ENCODE measurements at regions not wholly inside any gene's neighbourhood (a gene's known extent, or its start where the extent isn't known, plus 50 kb on each side); places are given as distances from the start of the nearest gene placed in this dataset.
A peak's percentile ranks its signal among the peaks of the same experiment; 100 is the strongest.
"Not testable (repeated sequence)": the region's sequence is repeated elsewhere in the genome, so short reads cannot be mapped to it uniquely, and the experiment has no call there.

DNA sequence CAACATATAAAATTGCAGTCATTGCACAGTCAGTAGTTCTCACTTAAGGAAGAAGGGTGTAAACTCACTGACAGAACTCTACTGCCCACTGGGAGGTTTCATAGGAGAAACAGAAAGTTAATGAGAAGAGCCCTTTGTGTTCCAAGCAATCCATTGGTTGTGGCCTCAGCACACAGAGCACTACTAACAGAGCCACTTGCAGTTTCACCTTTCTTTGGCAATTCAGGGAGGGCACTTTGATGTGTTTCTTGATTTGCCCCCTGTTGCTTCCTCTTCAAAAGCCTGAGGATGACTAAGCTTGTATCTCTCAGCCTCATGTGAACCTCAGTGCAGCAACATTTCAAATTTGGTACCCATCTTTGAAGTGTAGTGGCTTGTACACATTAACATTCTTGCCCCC is 409.4 kb downstream of the DMRTA1 start:
- DNase-seq = no peak

DNA sequence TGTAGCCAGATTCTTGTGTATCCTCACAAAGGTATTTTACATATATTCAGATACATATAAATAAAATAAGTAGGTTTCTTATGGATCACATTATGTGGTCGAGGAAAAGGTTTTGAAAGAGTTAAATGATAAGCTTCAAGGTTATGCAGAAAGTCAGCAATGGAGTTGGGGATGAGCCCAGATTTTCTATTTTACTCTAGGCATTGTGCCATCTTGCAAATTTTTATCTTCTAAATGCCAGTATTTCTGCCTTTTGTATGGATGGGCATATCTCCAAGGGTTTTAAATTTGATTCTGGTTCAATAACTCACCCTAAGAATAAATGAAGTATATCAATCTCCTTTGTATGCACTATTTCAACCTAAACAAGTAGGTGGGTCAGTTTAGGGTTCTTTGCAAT is 410.7 kb downstream of the DMRTA1 start:
- no peak for DNase-seq

DNA sequence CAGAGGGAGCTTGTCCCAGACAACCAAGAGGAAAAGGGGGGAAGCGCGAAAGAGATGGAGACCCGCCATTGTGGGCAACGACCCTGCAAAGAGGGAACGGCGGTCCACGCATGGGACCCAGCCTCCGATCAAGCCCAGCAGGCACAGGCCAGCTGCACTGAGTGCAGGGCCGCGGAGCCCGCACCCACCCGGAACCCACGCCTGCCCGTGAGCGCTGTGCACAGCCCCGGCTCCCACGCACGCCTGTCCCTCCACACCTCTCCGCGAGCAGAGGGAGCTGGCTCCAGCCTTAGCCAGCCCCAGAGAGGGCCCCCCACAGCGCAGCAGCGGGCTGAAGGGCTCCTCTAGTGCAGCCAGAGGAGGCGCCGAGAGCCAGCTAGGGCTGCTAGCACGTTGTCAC is 416.5 kb downstream of the DMRTA1 start:
- DNase-seq = no peak

DNA sequence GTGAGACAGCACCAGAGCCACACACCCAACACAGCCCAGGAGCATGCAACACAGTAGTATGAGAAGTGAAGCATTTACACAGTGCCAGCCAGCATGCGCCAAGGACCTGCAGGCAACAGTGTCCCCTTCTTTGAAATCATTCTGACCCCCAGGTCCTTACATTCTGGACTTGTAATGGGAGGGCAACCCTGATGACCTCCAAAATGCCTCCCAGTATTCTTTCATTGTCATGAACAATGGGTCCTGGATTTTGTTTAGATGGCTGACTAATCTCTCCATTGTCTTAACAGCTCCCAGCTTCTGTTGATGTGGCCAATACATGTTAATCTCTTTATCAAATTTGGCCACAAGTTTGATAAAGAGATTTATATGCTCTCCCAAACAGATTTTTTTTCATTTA is 417.1 kb downstream of the DMRTA1 start:
- no peak for DNase-seq

DNA sequence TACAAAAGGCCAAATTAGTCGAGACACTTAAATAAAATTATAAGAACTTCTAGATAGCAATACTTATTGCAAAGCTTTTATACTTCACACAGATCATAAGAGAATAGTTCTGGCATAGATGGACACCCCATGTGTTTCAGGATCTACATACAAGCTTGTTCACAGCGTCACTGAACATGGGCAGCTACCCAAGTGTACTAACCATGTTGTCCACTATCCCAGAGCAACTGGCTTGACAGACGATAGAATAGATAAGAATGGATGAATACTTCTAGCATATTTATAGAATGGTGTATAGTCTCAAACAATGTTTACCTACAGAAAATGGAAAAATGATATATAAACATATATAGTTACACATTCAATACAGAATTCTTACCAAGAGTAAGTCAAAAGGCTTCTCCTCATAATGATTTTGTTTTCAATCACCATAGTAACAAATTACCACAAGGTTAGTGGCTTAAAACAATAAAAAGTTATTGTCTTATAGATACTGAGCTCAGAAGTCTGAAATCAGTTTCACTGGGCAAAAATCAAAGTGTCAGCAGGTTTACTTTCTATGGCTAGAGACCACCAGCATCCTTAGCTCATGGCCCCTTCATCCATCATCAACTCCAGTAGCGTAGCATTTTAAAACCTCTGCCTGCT is 446.7 kb downstream of the DMRTA1 start:
- no peak for DNase-seq

DNA sequence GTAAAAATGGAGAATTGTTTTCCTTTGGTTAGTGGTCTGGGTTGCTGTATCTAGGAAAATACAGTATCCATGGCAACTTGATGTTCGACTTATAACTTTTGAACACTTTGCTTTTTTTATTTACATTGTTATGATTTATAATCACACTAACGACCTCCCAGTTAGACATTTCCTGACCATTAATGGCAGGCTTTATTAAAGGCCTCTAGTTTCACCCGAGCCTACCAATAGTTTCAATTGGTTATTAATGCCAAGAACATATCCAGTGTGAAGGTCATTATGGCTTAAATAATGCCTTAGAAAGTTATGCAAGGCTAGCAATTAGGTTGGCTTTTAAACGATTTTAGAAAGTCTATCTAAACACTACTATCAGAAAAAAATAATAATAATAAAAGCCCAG is 452.0 kb downstream of the DMRTA1 start:
- DNase-seq = no peak

DNA sequence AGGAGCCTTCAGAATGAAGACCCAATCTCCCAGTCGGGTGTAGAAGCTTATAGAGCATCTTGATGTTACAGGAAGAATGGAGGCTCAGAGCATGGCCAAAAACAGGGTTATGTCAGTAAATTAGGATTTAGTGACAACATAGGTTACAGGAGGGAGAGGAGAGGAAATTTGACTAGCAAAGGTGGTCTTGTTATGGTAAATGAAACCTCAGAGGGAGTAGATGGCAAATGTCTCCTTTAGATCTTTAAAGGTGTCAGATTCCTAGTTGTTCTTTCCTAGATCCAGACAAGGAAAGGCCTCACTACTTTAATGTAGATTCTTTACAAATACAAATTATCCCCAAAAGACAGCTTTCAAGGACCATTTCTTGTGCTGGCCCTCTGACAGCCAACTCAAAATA is 465.0 kb downstream of the DMRTA1 start:
- DNase-seq = no peak

DNA sequence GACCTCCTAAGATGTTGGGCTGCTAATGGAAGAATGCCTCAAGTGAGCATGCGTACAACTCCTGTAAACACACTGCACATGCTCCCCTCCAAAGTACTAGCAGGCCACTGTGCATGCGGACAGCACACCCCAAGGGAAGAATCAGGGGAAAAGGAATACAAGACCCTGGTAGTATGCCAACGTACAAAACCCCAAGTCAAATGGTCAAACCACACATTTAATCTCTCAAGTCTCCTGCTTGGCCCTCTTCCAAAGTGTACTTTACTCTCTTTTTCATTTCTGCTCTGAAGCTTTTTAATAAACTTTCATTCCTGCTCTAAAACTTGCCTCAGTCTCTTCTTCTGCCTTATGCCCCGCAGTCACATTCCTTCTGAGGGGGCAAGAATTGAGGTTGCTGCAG is 466.4 kb downstream of the DMRTA1 start:
- DNase-seq = no peak

DNA sequence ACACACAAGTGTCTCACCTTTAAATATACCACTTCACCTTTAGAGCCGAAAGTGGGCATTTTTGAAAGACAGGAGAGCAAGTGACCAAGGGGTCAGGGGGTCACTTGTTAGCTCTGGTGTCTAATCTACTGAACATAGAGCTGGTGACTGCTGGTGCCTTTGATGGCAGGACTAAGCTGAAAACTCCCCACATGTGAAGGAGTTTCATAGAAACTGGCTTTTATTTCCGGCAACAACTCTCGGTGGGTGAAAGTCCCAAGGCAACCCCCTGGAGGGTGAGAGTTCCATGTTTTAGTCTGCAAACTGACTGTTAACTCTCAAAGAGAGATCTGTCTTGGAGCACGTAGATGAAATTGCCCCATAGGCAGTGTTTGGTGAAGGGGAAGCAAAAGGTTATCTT is 466.9 kb downstream of the DMRTA1 start:
- DNase-seq = no peak

DNA sequence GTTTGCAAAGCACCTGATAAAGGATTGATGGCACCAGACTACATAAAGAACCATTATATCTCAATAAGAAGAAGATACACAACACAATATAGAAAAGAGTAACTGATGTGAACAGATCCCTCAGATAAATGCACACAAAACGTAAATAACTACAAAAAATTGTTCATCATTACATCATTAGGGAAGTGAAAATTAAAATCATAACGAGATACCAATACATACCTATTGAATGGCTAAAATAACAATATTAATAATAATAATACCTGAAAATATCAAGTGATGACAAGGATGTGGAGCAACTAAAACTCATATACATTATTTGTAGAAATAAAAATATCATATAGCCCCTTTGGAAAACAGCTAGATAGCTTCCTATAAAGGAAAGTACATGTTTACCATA is 469.5 kb downstream of the DMRTA1 start:
- DNase-seq = no peak

DNA sequence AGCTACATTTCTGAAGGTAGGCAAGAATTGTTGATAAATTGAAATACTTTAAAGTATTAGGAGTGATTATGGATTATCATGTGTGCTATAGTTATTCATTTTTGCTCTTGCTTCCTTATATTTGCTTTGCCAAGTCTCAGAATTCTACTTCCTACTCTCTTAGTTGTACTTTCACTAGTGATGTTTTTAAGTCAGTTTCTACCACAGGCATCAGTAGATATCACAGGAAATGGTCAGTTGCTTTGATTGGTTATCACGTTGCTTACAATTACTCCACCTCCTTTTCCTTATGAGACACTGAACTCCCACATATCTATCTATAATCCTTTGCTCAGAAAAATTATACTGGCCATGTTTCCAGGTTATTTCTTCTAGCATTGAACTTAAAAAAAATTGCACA is 472.8 kb downstream of the DMRTA1 start:
- no peak for DNase-seq

DNA sequence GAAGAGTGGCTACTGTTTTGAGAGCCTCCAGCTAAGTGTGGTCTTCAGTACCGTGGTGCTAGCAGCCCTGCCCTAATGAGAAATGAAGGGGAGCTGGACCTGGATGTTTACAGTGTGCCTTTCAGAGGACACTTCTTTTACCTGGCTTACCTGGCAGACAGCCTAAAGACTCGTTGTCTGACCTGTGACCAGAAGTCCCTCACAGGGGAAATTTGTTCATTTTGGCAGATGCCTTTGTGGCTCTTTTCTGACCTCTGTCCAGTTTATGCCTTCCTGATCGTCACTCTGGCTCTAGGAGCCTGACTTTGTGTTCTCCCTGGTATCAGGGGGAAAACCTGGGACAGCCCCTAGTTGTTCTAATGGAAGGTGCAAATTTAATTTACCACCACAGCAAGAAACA is 475.1 kb downstream of the DMRTA1 start:
- no peak for DNase-seq

DNA sequence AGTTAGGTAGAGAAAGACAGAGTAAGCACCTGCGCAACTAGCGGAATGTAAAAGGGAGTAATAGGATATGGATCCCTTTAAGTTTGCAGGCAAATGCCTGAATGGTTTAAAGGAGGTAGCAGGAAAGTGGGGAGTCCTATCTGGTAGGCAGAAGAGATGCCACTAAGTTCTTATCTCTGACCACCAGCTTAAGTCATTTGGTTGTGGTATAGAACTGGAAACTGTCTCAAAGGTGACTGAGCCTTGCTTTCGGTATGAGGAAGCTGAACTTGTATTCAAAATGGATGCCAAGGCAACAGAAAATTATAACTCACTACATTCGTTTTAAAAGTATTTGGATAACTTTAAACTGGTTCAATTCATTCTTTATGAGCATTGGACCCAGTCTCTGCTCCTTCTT is 475.6 kb downstream of the DMRTA1 start:
- DNase-seq = peak; percentile 23

DNA sequence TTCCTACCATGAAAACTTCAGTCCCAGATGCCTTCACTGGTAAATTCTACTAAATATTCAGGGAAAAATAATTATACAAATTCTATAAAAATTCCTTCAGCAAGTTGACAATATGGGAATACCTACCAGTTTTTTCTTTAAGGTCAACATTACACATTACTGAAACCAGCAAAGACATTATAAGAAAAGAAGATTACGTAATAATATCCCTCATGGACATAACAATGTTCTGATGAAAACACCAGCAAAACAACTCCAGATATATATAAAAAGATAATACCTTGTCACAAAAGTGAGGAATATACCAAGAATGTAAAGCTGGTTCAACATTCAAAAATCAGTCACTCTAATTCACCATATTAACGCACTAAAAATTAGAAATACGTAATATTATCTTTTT is 507.9 kb downstream of the DMRTA1 start:
- no peak for DNase-seq

DNA sequence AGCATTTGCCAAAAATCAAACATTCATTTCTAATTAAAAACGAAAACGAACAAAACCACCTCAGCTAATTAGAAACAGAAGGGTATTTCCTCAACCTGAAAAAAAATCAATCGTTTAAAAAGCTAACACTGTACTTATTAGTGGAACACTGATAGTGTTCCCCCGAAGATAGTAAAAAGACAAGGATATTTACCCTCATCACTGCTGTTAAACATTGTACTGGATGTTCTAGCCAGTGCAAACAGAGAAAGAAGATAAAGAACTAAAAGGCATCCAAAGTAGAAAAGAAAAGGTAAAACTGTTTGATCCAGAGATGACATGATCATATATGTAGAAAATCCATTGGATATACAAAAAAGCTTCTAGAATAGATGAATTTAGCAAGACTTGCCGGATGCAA is 508.3 kb downstream of the DMRTA1 start:
- DNase-seq = no peak

DNA sequence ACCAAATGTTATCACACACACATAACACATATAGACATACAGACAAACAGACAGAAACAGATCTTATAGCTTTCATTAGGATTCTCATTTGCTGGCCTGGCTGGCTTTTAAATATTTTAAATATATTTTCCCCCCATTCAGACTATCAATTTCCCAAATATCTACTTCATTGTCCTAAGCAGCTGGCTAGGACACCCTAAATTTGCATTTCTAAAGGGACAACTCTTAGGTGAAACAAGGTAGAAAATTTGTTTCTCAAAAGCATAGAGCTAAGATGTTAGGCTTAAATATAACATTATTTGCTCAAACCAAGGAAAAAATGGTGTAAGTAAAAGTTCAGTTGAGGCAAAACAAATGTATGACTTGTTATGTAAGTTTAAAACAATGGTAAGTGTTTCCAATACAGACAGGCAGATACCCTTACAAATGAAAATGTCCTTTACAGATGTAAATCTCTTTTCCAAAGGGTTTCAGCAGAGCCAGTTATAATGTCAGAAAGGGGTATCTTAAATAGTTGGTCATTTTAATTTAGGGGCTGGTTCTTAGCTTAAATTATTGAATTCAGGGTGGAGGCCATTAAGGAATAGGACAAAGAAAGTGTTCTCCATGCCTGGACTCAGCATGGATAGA is 522.8 kb downstream of the DMRTA1 start:
- no peak for DNase-seq

DNA sequence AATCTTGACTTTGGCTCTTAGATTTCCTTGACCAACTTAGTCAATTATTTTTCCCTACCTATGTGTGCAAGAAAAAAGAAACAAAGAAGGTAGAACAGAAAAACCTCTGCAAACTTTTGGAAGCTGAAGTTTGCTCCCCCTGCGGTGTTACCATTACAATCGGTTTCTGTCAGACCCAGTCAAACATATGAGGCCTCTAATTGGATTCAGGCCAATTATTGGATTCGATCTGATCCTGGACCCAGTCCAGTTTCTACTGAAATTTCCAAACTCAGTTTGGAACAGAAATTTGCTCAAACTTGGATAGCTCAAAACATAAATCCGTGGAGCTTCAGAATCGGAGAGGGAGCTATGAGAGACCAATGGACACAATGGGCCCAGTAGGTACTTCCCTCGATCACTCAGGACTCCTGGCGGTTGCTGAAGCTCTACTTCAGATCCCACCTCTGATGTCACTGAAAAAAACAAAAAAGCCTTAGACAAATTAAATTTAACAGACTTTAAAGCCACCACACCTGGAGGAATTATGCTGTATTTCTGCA is 523.9 kb downstream of the DMRTA1 start:
- no peak for DNase-seq

DNA sequence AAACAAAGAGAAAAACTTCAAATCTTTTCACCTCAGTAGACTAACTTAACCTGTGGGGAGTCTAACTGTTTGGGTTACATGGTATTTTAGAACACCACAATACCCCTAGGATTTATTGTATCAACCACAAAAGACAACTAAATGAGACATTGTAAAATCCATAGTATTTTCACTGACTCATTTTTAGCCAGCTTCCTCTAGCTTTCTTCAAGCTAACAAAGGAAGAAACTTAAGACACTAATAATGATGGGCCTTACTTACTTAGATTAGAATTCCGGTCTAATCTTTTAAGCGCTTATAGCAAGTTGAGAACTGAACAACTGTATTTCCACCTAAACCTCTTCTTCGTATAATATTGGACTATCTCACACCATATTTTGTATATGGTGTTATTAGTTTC is 529.3 kb downstream of the DMRTA1 start:
- no peak for DNase-seq

DNA sequence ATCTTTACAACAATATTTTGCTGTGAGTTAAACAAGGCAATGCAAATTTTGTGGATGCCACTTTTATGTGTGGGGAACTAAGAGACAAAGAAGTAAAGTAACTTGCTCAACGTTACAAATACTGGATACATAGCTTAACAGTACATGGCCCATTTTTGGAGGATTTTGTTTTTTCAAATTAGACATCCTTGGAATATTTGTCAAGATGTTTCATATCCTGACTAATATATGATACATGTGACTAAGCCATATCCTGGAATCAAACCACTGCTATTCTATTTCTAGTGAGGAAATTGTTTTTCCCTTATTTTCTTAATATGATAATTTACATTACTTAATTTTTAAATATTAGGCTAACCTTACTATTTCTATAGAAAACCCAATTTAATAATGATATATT is 529.8 kb downstream of the DMRTA1 start:
- no peak for DNase-seq

DNA sequence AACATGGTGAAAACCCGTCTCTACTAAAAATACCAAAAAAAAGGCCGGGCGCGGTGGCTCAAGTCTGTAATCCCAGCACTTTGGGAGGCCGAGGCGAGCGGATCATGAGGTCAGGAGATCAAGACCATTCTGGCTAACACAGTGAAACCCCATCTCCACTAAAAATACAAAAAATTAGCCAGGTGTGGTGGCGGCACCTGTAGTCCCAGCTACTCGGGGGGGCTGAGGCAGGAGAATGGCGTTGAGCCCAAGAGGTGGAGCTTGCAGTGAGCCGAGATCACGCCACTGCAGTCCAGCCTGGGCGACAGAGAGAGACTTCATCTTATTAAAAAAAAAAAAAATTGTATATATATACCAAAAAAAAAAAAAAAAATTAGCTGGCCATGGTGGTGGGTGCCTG is 533.8 kb downstream of the DMRTA1 start:
- not testable (repeated sequence) for DNase-seq

DNA sequence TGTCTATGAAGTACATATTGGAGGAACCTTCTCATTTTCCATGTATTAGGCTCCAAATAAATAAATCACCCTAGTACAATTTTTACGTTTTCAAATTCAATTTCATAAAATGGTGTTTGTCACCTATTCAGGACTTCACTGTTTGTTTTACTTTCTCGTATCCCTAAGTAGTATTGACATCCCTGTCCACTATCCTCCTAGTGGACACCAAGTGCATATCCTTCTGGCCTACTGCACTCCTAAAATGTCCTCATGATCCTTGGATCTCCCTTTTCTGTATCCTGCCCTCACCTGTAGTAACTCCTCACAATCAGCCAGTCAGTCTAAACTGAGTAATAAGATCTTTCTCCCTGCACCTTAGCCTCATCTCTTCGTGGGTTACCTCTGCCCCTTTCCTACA is 539.9 kb downstream of the DMRTA1 start:
- DNase-seq = no peak

DNA sequence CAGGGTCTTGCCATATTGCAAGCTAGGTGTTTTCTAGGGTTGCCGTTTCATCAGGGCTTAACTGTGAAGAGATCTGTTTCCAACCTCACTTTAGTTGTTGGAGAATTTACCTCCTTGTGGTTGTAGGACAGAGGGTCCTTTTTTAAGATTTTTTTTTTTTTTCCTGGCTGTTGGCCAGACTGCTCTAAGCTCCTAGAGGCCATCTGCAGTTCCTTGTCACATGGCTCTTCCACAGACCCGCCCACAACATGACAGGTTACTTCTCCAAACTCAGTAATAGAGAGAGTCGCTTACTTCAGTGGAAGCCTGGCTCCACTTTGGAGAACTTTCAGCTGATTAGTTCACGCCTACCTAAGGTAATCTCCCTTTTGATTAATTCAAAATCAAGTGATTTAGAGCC is 543.7 kb downstream of the DMRTA1 start:
- DNase-seq = no peak

DNA sequence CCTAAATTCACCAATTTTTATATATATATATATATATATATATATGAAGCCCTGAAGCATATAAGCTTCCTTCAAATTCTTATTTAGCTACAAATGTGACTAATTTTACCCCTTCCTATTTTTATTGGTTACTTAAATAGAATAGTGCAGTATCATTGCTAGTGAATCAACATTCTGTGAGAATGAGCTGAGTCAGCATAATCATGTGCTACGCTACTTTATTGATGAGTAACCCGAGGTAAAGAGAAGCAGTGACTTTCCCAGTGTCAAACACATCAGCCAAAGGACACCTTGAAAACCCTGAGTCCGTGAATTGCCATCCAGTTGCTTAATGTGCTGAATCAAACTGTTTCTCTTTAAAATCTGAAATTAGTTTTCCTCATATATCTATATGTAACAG is 546.2 kb downstream of the DMRTA1 start:
- no peak for DNase-seq

DNA sequence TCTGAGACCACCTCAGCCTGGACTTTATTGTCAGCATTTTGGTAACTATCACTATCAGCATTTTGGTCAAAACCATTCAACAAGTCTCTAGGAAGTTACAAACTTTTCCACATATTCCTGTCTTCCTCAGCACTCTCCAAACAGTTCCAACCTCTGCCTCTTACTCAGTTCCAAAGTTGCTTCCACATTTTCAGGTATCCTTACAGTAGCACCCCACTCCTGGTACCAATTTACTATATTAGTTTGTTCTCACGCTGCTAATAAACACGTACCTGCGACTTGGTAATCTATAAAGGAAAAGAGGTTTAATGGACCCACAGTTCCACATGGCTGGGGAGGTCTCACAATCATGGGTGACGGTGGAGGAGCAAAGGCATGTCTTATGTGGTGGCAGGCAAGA is 551.3 kb downstream of the DMRTA1 start:
- DNase-seq = no peak

DNA sequence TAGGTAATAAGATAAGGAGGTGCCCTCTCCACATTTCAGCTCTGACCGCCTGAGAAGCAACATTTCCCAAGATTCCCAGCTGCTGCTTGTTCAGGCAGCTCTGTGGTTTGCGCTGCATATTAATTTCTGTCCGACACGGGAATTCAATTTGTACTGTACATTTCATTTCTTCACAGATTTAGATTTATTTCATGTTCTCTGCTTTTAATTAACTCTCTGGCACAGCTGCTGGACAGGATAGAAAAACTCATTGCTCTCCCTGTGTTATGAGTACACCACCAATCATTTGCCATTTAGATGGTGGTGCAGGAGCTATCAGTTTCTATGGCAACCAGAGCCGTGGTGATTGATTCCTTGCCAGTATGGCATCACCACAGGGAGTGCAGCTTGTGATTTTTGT is 558.5 kb downstream of the DMRTA1 start:
- DNase-seq = no peak

Measured in hematopoietic multipotent progenitor cell treated with erythropoietin and hydrocortisone succinate and interleukin-3 and kit ligand, for 8 days (in vitro differentiated cells).